GM21717 (cell line): ENCODE measurements at regions not wholly inside any gene's neighbourhood (a gene's known extent, or its start where the extent isn't known, plus 50 kb on each side); places are given as distances from the start of the nearest gene placed in this dataset.
"Not testable (repeated sequence)": the region's sequence is repeated elsewhere in the genome, so short reads cannot be mapped to it uniquely, and the experiment has no call there.

Source experiments
- ATAC-seq: cut with Tn5 transposase; IDR thresholded peaks from one replicate; pipeline ENCODE4 v1.9.1; 2021; ENCODE audit warnings: mild to moderate bottlenecking, moderate library complexity; ENCODE audit not compliant: unreplicated experiment

DNA sequence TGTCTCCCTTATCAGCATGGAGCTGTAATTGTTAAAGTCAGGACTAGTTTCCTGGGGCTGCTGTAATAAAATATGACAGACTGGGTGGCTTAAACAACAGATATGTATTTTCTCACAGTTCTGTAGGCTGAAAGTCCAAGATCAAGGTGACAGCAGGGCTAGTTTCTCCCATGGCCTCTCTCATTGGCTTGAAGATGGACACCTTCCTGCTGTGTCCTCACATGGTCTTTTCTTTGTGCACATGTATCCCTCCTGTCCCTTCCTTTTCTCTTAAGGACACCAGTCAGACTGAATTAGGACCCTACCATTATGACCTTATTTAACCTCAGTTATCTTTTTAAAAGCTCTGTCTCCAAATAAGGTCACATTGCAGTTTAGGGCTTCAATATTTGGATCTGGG is 700.5 kb upstream of the MEF2C start:
- ATAC-seq = no peak

DNA sequence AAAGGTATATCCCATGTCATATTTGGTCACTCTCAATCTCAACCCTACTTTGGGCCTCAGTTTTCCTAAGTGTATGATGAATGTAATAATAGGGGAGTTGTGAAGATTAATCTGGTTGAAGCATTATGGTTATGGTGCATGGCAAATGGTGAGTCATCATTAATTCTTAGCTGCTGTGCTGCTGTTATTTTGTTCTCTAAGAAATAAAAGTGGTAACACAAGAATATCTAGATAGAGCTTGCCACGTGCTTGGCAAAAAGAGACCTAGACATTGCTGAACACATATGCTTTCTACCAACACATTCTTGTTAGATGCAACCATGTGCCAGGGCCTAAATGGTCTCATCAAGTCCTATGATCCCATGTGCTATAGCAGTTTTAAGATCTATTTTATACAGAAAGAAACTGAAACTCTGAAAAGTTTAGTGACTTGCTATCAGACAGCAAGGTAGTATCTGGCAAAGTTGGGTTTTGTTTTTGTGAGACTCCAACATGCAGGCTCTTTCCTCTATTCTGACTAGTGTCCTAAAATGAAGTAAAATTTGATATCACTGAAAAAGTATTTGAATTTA is 699.9 kb upstream of the MEF2C start:
- no peak for ATAC-seq

DNA sequence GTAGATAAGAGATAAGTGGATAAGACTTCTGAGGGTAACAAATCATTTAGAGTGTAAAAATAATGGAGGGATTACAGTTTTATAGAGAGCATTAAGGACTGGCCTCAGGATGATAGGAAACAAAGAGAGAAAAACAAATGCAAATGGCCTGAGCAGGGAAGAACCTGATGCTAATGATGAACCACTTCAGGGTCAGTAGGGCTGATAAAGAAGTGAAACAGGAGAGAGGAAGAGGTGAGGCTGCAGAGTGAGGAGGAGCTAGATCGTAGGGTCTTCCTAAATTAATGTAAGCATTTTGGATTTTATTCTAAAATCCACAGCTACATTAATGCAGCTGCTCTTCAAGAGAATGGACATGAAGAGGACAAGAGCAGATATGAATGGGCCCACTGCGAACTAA is 698.0 kb upstream of the MEF2C start:
- no peak for ATAC-seq

DNA sequence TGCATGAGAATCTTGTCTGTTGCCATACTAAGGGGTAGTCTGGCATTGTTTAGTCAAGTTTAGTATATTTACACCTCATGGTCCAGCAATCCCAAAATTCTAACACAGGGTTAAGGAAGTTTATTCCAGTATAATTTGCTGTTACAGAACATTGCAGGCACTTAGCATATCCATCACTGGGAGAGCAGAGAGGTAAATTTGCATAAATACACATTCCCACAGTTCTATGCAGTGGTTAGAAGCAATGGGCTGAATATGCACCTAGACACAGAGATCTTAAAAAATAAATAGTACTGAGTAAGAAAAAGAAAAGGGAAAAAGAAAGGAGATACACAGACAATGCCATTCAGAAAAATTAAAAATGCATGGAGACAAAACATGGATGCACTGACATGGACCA is 692.3 kb upstream of the MEF2C start:
- no peak for ATAC-seq

DNA sequence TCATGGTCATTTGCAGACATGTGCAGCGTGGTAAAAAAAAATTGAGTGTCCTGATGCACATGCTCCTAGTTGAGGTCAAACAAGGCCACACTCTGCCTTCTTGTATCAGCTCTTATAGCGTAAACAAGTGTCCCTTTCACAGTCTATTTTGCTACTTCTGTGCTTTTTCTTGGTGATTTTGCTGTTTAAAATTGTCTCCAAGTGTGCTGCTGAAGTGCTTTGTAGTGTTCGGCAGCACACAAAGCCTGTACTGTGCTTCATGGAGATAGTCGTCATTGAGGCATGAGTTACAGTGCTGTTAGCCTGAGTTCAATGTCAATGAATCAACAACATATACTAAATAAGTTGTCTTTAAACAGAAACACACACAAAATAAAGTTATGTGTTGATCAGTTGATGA is 690.4 kb upstream of the MEF2C start:
- ATAC-seq = no peak

DNA sequence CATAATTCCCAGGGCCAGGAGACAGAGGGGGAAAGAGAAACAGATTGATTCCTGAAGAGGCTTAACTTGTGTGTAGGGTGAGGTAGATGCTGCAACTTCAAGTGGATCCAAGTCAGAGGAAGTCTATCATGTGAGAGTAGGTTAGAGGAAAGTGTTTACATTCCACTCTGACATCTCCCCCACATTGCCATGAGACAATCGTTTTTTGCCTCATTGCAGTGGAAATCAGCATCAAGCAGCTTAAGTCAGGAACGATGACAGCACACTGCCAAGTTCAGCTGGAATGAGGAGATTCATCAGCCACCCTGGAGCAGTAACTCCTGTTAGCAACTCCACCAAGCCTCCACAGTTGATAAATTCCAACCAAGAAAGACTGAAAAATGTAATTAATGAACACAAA is 689.7 kb upstream of the MEF2C start:
- no peak for ATAC-seq

DNA sequence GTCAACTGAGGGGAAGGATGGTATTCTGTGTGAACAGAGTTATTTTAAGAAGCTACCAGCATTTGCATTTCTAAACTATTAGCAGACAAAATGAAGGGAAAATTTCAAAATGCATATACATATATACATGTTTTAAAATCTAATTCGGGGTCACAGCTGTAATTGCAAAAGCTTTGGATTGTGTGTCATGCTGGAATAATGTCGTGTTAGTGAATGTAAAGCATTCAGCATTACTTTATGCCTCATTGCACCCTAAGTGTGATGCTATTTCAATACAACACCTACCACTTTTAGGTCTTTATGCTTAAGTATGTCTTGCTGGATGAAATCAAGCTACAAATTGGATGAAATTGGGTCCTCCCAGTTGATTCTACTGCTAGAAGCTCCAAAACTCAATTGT is 687.6 kb upstream of the MEF2C start:
- ATAC-seq = no peak

DNA sequence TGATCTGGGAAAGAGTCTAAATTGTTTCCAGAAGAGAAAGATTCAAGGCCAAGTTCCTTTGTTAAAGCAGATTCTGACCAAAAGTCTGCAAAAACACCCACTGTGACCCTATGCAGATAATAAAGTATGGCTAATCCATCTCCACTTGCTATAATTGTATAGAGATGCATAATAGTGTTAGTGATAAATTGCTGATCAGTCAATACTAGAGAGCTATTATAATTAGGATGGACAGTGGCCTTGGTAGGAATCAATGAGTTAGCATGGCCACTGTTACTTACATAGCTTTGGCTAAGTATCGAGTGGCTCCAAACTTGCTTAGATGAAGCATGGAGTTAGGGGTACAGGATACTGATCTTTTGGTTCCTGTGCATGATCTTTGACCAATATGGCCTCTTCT is 683.4 kb upstream of the MEF2C start:
- ATAC-seq = no peak

DNA sequence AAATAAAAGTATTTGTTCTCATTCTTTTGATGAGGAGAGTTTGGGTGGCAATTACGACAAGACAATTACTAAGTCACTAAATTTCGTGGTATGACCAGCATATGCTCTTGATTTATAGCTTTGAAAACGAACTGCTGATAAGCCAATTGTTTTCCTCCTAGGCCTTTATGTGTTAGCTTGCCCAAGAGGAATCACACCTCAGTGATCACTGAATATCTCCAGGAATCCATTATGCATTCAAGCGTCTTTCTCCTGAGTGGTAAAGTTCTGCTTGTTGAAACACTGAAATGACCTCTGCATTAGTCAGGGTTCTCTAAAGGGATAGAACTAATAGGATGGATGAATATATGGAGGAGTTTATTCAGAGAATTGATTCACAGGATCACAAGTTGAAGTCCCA is 677.7 kb upstream of the MEF2C start:
- ATAC-seq = no peak

DNA sequence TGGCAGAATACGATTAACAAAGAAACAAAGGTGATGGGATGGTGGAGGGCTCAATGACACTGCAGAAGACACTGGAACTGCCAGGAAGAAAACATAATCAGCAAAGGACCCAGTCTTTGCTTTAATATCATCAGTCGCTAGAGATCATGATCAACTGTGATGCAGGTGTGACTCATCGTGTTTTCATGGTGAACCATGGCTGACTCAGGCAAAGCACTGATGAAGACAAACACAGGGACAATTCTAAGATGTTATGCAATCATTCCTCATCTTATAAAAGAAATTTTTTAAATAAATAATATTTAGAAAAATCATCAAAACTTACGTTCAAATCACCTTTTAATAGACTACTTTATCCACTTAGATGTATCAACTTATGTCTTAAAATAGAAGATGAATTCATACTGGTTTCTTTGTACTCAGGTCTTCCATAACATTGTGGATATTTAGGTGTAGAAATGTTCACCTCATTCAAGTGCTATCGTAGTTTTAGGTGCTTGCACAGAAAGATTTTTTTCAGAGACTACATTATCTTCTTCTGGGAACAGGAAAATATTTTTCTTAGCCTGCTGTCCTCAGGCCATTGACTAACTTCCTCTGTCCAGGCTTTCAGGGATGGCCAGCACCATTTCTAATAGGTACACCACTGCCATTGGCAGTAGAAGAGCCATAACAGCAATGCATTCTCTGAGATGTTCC is 673.4 kb upstream of the MEF2C start:
- no peak for ATAC-seq

DNA sequence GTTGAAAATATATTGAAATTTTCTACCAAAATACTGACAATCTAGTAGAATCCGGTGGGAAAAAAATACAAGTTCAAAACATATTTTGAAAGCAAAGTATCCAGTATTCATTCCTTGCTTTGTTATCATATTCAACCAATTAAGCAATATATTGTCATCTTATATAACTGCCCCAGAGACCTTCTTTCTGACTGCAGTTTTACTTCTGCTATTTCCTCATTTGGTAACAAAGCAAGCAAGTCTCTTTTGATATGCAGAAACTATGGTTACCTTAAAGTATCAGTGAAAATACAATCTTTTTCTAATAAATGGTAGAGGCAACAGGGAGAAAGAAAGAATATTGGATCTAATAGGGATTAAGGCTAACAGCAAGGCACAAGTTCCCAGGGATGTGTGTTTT is 663.7 kb upstream of the MEF2C start:
- ATAC-seq = no peak

DNA sequence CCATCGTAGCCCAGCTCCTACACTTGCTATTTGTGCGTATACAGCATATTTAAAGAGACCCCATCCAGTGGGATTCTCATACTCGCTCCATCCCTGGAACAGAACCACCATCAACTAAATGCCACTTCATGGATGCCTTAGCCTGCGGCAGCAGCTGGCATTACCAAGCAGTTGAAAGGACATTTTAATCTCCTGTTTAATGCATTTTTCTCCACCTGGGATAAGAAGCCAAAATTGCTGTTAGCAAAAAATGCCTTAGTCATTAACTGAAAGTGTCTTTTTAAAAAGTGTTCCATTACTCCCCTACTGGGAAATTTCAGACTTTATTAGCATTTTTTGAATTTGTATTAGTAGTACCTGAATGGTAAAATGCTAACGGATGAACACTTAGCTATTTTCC is 662.6 kb upstream of the MEF2C start:
- no peak for ATAC-seq

DNA sequence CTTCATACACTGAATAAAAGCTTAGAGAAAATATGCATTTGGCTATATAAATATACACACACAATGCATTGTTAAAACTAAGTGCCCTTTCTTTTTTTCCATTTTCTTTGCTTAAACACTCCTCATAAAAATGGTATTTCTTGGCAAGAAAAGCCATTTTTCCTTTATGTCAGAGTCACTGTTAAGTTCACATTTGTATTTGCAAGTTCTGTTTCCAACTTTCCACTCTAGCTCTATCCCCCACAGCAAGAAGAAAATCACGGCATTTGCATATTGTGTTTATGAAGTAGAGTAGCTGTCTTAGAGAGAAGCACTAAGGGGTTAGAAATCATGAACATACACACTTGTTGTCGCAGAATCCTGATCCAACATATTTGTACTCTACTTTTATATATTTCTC is 662.1 kb upstream of the MEF2C start:
- no peak for ATAC-seq

DNA sequence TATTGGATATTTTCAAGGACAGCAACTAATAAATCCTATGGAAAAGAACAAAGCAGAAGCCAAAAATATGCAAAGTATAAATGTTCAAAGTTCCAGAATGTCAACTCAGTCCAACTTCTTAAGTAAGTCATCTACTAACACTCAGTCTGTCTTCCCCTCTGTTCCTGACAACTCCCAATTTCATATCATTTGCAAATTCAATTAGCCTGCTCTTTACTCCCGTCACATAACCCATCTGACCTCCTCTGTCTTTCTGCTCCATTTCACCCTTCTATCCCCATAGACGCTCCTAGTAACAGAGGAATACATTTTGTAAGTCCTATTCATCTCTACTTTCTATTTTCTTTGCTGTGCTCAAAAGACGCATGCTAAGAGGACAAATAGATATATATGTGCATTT is 659.8 kb upstream of the MEF2C start:
- ATAC-seq = no peak

DNA sequence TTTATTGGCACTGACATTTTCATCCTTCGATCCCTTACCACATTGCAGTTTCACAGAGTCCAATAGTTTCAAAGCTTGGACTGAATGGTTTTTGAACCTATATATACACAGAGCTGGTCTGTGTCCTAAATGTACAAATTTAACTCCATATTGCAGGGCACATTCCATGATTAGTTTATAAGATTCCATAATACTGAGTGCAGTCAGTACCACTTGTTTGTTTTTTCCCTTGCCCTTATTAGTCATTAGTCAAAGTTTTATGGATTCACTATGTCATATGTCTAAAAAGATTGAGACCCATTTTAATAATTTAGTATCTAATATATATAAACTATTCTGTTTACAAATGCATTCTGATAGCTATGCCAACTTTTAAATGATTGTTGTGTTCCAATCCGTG is 654.8 kb upstream of the MEF2C start:
- no peak for ATAC-seq

DNA sequence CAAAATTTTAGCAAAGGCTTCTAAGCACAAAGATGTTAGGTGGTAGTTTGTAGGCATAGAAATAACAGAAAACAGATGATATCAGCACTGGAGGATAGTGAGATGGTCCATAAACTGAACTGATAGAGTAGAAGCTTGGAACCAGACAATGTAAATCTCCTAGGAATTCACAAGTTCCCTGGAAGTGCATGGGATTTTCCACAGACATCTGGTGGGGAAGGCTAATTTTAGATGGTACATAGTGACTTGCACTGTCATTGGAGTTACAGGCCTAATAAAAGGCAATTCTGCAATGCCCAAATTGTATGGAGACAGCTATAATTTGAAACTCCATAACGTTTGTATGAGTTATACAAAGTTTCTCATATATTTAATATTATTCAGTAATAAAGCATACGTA is 653.0 kb upstream of the MEF2C start:
- no peak for ATAC-seq

DNA sequence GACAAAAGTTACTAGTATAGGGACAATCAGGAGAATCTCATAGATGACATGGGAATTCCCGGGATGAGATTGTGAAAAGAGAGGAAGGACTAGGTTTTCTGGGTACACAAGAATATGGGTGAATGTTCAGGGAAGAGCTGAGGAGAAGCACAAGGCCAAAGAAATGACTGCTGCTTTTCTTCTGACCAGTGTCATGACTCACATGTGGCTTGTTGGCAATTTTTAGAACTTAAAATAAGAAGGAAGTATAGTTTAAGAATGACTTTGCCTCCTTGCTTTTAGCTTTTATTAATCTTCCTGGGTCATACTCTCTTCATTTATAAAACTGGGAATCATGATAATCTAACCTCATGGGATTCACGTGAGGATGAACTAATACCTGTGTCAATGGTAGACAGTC is 652.4 kb upstream of the MEF2C start:
- no peak for ATAC-seq

DNA sequence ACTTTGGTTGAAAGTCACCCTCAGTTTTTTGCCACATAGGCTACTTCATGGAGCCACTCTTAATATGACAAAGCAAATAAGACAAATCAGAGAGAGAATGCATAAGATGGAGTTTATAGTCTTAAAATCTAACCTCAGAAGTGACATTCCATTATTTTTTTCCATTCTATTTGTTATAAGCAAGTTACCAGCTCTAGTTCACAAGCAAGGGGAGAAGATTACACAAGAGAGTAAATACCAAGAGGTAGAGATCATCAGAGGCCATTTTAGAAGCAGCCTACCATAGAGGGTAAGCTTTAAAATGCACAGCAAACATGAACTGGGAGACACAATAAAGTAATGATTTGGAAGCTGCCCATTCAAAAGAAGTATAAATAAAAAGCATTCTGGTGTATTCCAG is 651.3 kb upstream of the MEF2C start:
- ATAC-seq = no peak

DNA sequence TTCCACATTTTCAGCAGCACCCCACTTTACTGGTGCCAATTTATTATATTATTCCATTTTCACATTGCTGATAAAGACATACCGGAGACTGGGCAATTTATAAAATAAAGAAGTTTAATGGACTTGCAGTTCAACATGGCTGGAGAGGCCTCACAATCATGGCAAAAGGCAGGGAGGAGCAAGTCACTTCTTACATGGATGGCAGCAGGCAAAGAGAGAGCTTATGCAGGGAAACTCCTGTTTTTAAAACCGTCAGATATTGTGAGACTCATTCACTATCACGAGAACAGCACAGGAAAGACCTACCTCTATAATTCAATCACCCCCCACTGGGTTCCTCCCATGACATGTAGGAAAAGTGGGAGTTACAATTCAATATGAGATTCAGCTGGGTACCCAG is 641.8 kb upstream of the MEF2C start:
- no peak for ATAC-seq

DNA sequence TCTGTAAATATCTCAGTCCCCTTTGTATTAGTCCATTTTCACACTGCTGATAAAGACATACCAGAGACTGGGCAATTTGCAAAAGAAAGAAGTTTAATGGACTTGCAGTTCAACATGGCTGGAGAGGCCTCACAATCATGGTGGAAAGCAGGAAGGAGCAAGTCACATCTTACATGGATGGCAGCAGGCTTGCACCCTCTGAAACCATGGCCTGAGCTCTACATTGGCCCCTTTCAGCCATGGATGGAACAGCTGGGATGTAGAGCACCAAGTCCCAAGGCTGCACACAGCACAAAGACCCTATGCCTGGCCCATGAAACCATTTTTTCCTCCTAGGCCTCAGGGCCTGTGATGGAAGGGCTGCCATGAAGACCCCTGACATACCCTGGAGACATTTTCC is 640.9 kb upstream of the MEF2C start:
- not testable (repeated sequence) for ATAC-seq

DNA sequence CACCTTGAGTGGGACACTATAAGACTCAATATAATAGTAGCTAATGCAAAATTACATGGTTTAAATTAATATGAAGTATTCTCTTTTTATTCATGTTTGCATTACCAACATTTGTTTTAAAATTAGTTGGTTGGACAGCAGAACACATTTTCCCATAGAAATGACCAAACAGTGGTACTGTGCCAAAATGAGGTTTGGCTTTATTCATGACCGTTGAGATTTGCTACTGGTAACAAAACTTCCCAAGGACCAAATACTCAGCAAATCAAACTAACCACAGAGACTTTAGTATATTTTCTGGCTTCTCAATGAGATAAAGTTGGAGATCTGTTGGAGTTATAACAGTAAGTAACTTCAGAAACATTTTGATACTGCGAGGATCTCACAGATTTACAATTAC is 637.8 kb upstream of the MEF2C start:
- ATAC-seq = no peak

DNA sequence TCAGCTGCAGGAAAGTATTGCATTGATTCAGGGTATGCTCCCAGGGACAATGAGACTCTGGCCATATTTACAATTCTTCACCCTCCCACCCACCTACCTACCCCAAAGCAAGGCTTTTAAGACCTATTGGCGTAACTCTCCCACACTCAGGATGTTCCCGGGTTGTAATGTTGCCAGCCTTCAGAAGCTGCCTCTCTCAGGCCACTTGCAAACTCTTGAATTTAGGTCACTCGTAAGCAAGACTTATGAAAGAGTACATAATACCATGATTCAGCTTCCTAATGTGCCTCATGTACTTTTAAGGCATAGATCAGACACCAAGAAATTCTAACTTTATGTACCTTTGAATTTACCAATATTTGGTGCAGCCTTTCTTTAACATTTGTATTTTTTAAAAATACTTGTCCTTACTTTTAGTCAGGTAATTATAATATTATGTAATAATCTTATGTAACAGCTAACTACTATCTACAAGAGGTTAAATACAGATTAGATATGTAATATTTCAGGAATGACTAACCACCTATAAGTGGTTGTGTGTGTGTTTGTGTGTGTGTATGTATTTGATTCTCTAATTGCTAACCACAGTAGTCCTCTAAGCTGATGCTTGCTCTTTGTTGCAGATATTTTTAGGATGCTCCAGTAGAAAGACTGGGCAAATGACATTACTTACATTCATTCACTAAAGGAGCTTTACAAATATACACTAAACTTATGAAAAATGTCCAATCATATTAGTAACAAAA is 630.5 kb upstream of the MEF2C start:
- no peak for ATAC-seq

DNA sequence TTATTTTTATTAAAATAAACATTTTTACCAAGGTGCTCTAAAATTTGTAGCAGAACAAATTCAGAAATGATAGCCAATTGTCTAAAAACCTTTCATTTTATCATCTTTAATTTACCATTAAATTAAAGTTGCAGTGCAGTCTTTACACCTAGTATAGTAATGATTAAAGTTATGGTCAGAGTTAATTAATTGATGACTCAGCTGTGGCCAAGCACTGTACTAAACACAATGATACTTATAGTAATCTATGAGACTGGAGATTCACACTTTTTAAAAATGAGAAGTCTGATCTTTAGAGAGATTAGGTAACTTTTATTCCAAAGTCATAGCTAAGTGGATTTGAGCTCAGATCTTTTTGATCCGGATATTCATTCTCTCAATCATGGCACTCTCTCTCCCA is 621.1 kb upstream of the MEF2C start:
- ATAC-seq = no peak
